Endothelial cell of umbilical vein (primary cell): ENCODE measurements at regions not wholly inside any gene's neighbourhood (a gene's known extent, or its start where the extent isn't known, plus 50 kb on each side); places are given as distances from the start of the nearest gene placed in this dataset.

Experiments used
- BruUV-seq: library from RNA; stranded (reverse); fragments of 400-500 nt; replicated peaks from 2 replicates; lab custom pipeline; 2021; lab: Mats Ljungman, UMichigan
- CTCF ChIA-PET: fragments of 300-600, 350-600 bp; sonication (Branson Sonifier 250); formaldehyde crosslinking; loops from one replicate; lab custom pipeline; 2021; ENCODE audit warnings: antibody characterized with exemption, inconsistent platforms; lab: Charles Lee
- POLR2A ChIA-PET: fragments of 300-600, 350-600 bp; sonication (Branson Sonifier 250); formaldehyde crosslinking; loops from one replicate; lab custom pipeline; 2021; ENCODE audit warnings: antibody characterized with exemption, inconsistent platforms; lab: Charles Lee
- DNase-seq: peaks from one replicate; pipeline ENCODE4 v3.0.0-alpha.2; 2011; ENCODE audit warnings: low read depth, low spot score
- FAIRE-seq: peaks from 2 replicates; lab custom pipeline; 2011; peaks lifted over from hg19 to GRCh38; lab: Jason Lieb, UNC
- H2AFZ ChIP-seq: 2 replicates; pipeline ENCODE4 v1.6.0; 2012; ENCODE audit warnings: low read depth, low read length, control low read depth, inconsistent platforms
- H3K27ac ChIP-seq: 2 replicates; pipeline ENCODE4 v1.5.1; 2011; ENCODE audit warnings: low read depth, mild to moderate bottlenecking, control low read depth, low read length, moderate library complexity; ENCODE audit not compliant: insufficient read depth
- H3K27me3 ChIP-seq, 2 experiments: 2 replicates each; pipeline versions ENCODE4 v1.6.0 to v1.6.1; 2011; ENCODE audit warnings: low read length in 2 of 2, mixed read lengths in 1 of 2; ENCODE audit not compliant: control insufficient read depth in 2 of 2, insufficient read depth in 2 of 2
- H3K36me3 ChIP-seq, 2 experiments: 2 replicates in 1 of 2; 3 replicates in 1 of 2; pipeline ENCODE4 v1.5.1; 2011; ENCODE audit warnings: low read length in 2 of 2, mild to moderate bottlenecking in 1 of 2, moderate library complexity in 1 of 2; ENCODE audit not compliant: control insufficient read depth in 2 of 2, insufficient read depth in 2 of 2; ENCODE audit errors: extremely low read depth in 1 of 2
- H3K4me1 ChIP-seq: 3 replicates; pipeline ENCODE4 v1.5.1; 2011; ENCODE audit warnings: mild to moderate bottlenecking, low read length; ENCODE audit not compliant: control insufficient read depth, insufficient read depth; ENCODE audit errors: extremely low read depth
- H3K4me2 ChIP-seq: 2 replicates; pipeline ENCODE4 v1.6.1; 2011; ENCODE audit warnings: low read length, control low read depth, mixed read lengths; ENCODE audit not compliant: insufficient read depth
- H3K4me3 ChIP-seq, 3 experiments: fragments of 200-600 bp in 1 of 3; sonication (generic), shearing (Covaris generic) in 1 of 3; replicated peaks in 1 of 3; 2 replicates each; pipeline ENCODE4 v1.5.1; 2011 to 2016; ENCODE audit warnings: control low read depth in 3 of 3, low read length in 3 of 3, mild to moderate bottlenecking in 2 of 3, inconsistent platforms in 1 of 3, low read depth in 1 of 3, moderate library complexity in 1 of 3; ENCODE audit not compliant: insufficient read depth in 1 of 3
- H3K79me2 ChIP-seq: 2 replicates; pipeline ENCODE4 v1.6.0; 2012; ENCODE audit warnings: low read length, inconsistent platforms; ENCODE audit not compliant: control insufficient read depth, insufficient read depth
- H3K9ac ChIP-seq: replicated peaks from 2 replicates; pipeline ENCODE3; 2011; ENCODE audit warnings: low read length, control low read depth; ENCODE audit not compliant: insufficient read depth; ENCODE audit errors: extremely low read depth
- H3K9me1 ChIP-seq: replicated peaks from 3 replicates; pipeline ENCODE4 v1.6.0; 2011; ENCODE audit warnings: mild to moderate bottlenecking, low read length; ENCODE audit not compliant: control insufficient read depth, insufficient read depth; ENCODE audit errors: extremely low read depth
- H3K9me3 ChIP-seq: replicated peaks from 2 replicates; pipeline ENCODE4 v1.5.1; 2012; ENCODE audit warnings: low read length, inconsistent platforms; ENCODE audit not compliant: control insufficient read depth, insufficient read depth
- H4K20me1 ChIP-seq: replicated peaks from 2 replicates; pipeline ENCODE3; 2011; ENCODE audit warnings: mild to moderate bottlenecking, low read length; ENCODE audit not compliant: control insufficient read depth, insufficient read depth; ENCODE audit errors: extremely low read depth
- EZH2 ChIP-seq: IDR thresholded peaks from 2 replicates; pipeline ENCODE4 v1.6.1; 2012; ENCODE audit warnings: borderline replicate concordance, low read depth, mild to moderate bottlenecking, moderate library complexity, low read length, inconsistent platforms; ENCODE audit not compliant: severe bottlenecking
- FOS ChIP-seq: IDR thresholded peaks from 2 replicates; pipeline ENCODE4 v1.6.1; 2011; ENCODE audit warnings: mild to moderate bottlenecking, low read length, moderate library complexity, borderline replicate concordance; ENCODE audit not compliant: insufficient read depth
- GATA2 ChIP-seq: IDR thresholded peaks from 2 replicates; pipeline ENCODE4 v1.7.0; 2011; ENCODE audit warnings: low read depth, mild to moderate bottlenecking, moderate library complexity, mixed read lengths, low read length; ENCODE audit not compliant: insufficient read length, insufficient read depth
- JUN ChIP-seq: IDR thresholded peaks from 2 replicates; pipeline ENCODE4 v1.6.1; 2011; ENCODE audit warnings: borderline replicate concordance, low read depth; ENCODE audit not compliant: insufficient read length, insufficient read depth
- MYC ChIP-seq: IDR thresholded peaks from one replicate; pipeline ENCODE4 v1.6.1; 2011; ENCODE audit warnings: mild to moderate bottlenecking, low read depth, low read length
- POLR2A ChIP-seq: IDR thresholded peaks from 2 replicates; pipeline ENCODE4 v1.6.1; 2012; ENCODE audit warnings: low read depth, mild to moderate bottlenecking, control low read depth, low read length
- POLR2AphosphoS5 ChIP-seq: IDR thresholded peaks from 2 replicates; pipeline ENCODE4 v1.6.1; 2012; ENCODE audit warnings: low read depth, mild to moderate bottlenecking, control low read depth, low read length, moderate library complexity; ENCODE audit not compliant: insufficient read depth
- dilution Hi-C: fragments of 300-500 bp; cut with MboI; formaldehyde crosslinking; loops from one replicate; pipeline ENCODE4 v1.15.0; 2019; ENCODE audit warnings: low sequenced_read_pairs; ENCODE audit not compliant: extremely low pct_ligation_motif_present
- intact Hi-C: fragments of 100-400 bp; cut with micrococcal nuclease; formaldehyde crosslinking; loops from one replicate; pipeline ENCODE4 v1.10.0; 2022
- TF ChIP-seq, protein P1 (sequence below), 2 donors: IDR thresholded peaks; 1 replicate in 1 of 2; 2 replicates in 1 of 2; pipeline ENCODE4 v1.5.1; 2011; ENCODE audit warnings: low read length in 2 of 2, mild to moderate bottlenecking in 2 of 2, moderate library complexity in 2 of 2, control low read depth in 1 of 2, inconsistent platforms in 1 of 2, low read depth in 1 of 2; ENCODE audit not compliant: insufficient read depth in 1 of 2; ENCODE audit errors: extremely low read depth in 1 of 2
- TF ChIP-seq, protein P2 (sequence below): IDR thresholded peaks from 2 replicates; pipeline ENCODE4 v1.6.1; 2011; ENCODE audit not compliant: insufficient read depth, insufficient read length

DNA sequence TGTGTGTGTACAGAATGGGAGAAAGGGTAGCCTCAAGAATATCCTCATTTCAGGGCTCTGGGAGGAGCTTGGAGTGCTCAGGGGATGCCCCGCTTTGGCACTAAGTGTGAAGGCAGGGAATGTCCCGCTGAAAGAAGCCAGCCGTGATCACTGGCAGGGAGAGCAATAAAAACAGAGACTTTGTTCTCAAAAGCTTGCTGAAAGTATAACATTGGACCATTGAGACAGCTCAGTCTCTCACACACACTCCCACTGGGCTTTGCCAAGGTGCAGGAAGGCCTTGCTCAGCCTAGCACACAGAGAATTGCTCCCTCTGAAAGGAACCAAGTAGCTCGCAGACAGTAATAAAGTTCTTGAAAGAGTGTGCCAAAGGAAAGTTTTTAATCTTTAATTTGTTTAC lies 143.8 kb upstream of the SLITRK2 start:
- no peaks in the 10 kb centered on the region for H3K27me3 ChIP-seq
- dilution Hi-C loops: no loop called here
- H3K9ac ChIP-seq: no peak overlapping the region
- BruUV-seq: no TSS peak
- intact Hi-C loops: no loop called here
- no peak overlapping the region for H3K4me3 ChIP-seq
- no peaks in the 10 kb centered on the region for H3K4me1 ChIP-seq
- H2AFZ ChIP-seq: no peak overlapping the region
- H3K9me3 ChIP-seq: no peaks in the 10 kb centered on the region
- no peak for DNase-seq
- H3K9me1 ChIP-seq: no peaks in the 10 kb centered on the region
- no peak for FAIRE-seq
- ChIA-PET POLR2A (no interaction called here), CTCF (no interaction called here)
- H3K27ac ChIP-seq: no peak overlapping the region
- TF ChIP-seq MYC (no peak), EZH2 (no peak), POLR2A (no peak), POLR2AphosphoS5 (no peak), FOS (no peak), JUN (no peak), GATA2 (no peak)
- TF ChIP-seq, protein P1, sequence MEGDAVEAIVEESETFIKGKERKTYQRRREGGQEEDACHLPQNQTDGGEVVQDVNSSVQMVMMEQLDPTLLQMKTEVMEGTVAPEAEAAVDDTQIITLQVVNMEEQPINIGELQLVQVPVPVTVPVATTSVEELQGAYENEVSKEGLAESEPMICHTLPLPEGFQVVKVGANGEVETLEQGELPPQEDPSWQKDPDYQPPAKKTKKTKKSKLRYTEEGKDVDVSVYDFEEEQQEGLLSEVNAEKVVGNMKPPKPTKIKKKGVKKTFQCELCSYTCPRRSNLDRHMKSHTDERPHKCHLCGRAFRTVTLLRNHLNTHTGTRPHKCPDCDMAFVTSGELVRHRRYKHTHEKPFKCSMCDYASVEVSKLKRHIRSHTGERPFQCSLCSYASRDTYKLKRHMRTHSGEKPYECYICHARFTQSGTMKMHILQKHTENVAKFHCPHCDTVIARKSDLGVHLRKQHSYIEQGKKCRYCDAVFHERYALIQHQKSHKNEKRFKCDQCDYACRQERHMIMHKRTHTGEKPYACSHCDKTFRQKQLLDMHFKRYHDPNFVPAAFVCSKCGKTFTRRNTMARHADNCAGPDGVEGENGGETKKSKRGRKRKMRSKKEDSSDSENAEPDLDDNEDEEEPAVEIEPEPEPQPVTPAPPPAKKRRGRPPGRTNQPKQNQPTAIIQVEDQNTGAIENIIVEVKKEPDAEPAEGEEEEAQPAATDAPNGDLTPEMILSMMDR (IDR thresholded peaks at IDR 0.05; ENCODE audit: extremely low read depth in 1 of 2, insufficient read depth in 1 of 2, low read depth in 1 of 2, low read length in 2 of 2): no peak
- TF ChIP-seq, protein P2, sequence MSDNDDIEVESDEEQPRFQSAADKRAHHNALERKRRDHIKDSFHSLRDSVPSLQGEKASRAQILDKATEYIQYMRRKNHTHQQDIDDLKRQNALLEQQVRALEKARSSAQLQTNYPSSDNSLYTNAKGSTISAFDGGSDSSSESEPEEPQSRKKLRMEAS: no peak
- H3K4me2 ChIP-seq: no peak overlapping the region
- H3K79me2 ChIP-seq: no peaks in the 10 kb centered on the region
- no peaks in the 10 kb centered on the region for H3K36me3 ChIP-seq
- no peaks in the 10 kb centered on the region for H4K20me1 ChIP-seq
